Activated naive CD8-positive, alpha-beta T cell treated with anti-CD3 and anti-CD28 coated beads, Interleukin-2, amount 50 U/mL, for 24 hours (primary cell): ENCODE measurements at regions not wholly inside any gene's neighbourhood (a gene's known extent, or its start where the extent isn't known, plus 50 kb on each side); places are given as distances from the start of the nearest gene placed in this dataset.

Experiments
- ATAC-seq: fragments of 150-1000 bp; cut with Tn5 transposase; one replicate; pipeline ENCODE4 v1.10.0; 2021
- DNase-seq: peaks from one replicate; pipeline ENCODE4 v3.0.0; 2021
- H3K27ac Mint-ChIP-seq: one replicate; pipeline ENCODE4 v1.8.0; 2021; ENCODE audit warnings: mild to moderate bottlenecking, mixed read lengths
- H3K27me3 Mint-ChIP-seq: one replicate; pipeline ENCODE4 v1.8.0; 2021; ENCODE audit warnings: mixed read lengths
- H3K36me3 Mint-ChIP-seq: one replicate; pipeline ENCODE4 v1.8.0; 2021; ENCODE audit warnings: low read depth, mixed read lengths
- H3K4me1 Mint-ChIP-seq: one replicate; pipeline ENCODE4 v1.8.0; 2021; ENCODE audit warnings: mixed read lengths
- H3K4me3 Mint-ChIP-seq: one replicate; pipeline ENCODE4 v1.8.0; 2021; ENCODE audit warnings: mild to moderate bottlenecking, moderate library complexity, mixed read lengths
- H3K9me3 Mint-ChIP-seq: one replicate; pipeline ENCODE4 v1.8.0; 2021; ENCODE audit warnings: mixed read lengths

DNA sequence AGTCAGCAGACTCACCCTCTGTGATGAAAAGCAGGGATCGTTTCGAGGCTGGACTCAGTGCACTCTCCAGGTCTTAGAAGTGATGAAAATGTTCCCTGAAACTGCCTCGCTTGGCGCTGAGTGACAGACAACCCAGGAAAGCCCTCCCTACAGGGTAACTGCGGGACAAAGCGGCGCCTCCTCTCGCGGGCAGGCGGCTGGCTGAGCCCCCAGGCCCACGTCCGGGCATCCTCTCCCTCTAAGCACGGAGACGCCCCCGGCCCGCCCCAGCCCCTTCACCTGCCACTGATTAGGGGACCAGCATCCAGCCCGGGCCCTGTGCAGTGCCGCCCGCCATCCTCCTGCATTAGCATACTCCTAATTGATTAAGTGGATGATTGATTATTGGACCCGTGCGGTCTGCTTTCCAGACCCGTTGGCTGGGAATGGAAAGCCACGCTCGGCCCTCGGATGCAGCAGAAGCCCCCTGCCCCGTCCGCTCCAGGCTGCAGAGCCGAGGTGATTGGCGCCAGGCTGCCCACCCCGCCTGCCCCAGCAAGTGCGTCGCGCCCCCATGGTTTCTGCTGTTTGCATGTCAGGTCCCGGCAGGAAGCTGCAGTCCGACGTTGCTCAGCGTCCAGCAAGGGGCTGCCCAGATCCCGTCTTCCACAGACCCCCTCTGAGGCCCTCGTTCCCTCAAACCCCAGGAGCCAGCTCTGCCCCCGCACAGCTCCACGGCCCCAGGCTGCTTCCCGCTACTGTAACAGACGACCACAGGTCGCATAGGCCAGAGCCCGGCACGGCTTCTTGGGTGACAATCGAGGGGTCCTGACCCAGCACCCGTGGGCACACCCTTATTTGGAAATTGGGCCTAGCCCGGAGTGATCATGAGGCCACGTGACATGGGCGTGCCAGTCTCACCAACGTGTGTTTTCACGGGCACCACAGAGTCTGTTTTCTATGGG is 131.6 kb downstream of the DLL1 start:
- ATAC-seq = no peak

DNA sequence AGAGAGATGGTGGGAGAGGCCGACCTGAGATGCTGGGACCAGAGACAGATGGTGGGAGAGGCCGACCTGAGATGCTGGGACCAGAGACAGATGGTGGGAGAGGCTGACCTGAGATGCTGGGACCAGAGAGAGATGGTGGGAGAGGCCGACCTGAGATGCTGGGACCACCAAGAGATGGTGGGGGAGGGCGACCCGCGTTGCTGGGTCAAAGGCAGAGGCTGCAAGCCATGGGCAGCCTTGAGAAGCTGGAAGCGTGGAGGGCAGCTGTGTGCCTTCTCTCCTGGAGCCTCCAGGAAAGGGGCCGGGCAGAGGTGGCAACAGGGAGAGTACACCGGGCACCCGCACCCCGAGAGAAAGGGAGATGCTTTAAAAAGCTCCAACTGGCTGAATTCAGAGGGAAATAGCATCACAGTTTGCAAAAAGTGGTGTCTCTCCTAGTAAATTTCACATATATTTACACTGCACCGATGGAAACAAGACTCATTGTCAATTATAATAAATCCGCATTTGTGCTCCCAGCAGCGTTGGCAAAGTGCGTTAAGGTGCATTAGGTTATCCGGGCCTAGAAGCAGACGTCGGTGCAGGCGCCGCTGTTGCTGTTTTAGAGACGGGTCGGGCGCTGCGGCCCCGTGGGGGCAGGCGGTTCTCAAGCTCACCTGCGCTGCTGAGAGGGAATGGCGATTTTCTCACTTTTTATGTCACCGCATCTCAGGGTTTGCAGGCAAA is 132.4 kb downstream of the DLL1 start:
- ATAC-seq (no peak), DNase-seq (no peak)
- Mint-ChIP-seq H3K9me3 (no peaks in the 10 kb centered on the region), H3K4me1 (peaks cover 7% of the 10 kb centered on the region), H3K4me3 (no peak overlapping the region), H3K27me3 (no peaks in the 10 kb centered on the region), H3K36me3 (no peaks in the 10 kb centered on the region), H3K27ac (no peak overlapping the region)

More for the DNA sequence above, 131.6 kb downstream of the DLL1 start:
- H3K4me1 Mint-ChIP-seq = peaks cover 7% of the 10 kb centered on the region
- DNase-seq = no peak
- H3K36me3 Mint-ChIP-seq = no peaks in the 10 kb centered on the region
- no peak overlapping the region for H3K27ac Mint-ChIP-seq
- H3K27me3 Mint-ChIP-seq = no peaks in the 10 kb centered on the region
- no peaks in the 10 kb centered on the region for H3K9me3 Mint-ChIP-seq
- no peak overlapping the region for H3K4me3 Mint-ChIP-seq

DNA sequence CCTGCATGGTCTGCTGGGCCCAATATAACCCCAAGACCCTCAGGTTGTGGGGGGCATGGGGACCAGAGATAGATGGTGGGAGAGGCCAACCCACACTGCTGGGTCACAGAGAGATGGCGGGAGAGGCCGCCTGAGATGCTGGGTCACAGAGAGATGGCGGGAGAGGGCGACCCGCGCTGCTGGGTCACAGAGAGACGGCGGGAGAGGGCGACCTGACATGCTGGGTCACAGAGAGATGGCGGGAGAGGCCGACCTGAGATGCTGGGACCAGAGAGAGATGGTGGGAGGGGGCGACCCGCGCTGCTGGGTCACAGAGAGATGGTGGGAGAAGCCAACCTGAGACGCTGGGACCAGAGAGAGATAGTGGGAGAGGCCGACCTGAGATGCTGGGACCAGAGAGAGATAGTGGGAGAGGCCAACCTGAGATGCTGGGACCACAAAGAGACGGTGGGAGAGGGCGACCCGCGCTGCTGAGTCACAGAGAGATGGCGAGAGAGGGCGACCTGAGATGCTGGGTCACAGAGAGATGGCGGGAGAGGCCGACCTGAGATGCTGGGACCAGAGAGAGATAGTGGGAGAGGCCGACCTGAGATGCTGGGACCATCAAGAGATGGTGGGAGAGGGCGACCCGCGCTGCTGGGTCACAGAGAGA is 133.2 kb downstream of the DLL1 start:
- ATAC-seq = no peak
- no peak overlapping the region for H3K4me3 Mint-ChIP-seq
- no peak for DNase-seq
- no peak overlapping the region for H3K27ac Mint-ChIP-seq
- no peaks in the 10 kb centered on the region for H3K27me3 Mint-ChIP-seq
- H3K9me3 Mint-ChIP-seq = no peaks in the 10 kb centered on the region
- H3K36me3 Mint-ChIP-seq = no peaks in the 10 kb centered on the region
- H3K4me1 Mint-ChIP-seq = peaks cover 5% of the 10 kb centered on the region

DNA sequence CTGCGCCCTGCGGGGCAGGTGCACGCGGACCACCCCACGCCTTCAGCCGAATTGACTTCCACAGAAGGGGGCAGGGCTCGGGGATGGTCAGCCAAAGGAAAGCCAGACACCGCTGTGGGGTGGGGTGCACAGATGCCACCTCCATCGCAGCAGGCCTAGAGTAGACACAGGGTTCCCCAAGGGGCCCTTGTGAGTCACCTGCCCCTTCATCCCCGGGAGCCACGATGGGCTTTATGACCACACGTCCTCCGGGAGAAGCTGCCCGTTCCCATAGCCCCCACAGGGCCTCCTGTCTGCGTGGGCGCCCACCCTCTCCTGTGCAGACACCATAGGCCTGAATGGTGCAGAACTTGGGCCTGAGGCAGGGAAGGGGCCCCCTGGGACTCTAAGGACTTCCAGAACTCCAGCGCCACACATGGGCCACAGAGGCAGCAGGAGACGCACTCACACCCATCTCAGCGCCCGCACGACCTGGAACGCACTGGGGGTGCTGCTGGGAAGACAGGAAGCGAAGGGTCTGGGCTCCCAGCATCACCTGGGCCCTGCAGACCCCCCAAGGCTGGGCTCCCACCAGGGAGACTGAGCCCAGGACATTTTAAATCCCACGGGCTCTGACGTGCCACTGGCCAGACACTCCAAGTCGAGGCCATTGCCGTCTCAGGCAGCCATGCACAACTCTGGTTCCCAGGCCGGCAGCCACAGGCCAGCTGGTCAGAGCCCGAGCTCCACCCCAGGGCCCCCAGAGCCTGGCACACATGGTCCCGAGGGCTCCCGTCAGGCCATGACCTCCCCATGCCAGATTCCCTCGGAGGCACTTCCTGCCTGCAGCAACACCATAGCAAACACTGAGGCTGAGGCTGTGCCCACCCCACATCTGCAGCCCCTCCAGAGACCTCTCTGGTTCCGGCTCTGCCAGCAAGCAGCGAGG is 134.2 kb downstream of the DLL1 start:
- Mint-ChIP-seq H3K4me1 (peaks cover 10% of the 10 kb centered on the region), H3K9me3 (no peaks in the 10 kb centered on the region), H3K36me3 (no peaks in the 10 kb centered on the region), H3K4me3 (no peak overlapping the region), H3K27ac (no peak overlapping the region), H3K27me3 (peaks cover 6% of the 10 kb centered on the region)
- ATAC-seq = no peak
- no peak for DNase-seq

DNA sequence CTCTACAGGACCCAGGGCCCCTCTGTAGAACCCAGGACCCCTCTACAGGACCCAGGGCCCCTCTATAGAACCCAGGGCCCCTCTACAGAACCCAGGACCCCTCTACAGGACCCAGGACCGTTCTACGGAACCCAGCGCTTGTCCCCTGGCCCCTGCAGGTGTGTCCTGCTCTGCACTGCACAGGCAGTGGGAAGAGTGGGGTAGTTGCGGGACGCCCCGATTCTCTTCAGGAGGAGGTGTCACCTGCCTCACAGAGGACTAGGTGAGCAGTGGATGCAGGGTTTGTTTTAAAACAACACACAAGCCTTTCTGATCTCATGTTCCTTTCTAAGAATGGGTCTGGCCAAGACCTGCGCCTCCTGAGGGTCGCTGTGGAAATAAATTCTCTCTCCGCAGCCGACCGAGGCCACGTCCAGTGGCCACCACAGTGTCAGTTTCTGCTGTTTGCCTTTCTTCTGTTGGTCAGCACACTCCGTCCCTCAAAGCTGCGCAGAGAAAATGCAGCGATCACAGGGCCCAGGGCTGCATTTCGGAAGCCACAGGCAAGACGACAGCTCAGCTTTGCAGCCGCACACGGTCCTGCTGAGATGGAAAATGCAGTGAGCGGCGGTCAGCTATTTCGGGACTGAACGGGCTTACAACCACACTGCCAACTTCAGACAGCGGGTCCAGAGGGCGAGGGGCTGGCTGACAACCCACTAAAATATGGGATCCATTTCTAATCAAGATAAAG is 135.2 kb downstream of the DLL1 start:
- H3K9me3 Mint-ChIP-seq = no peaks in the 10 kb centered on the region
- no peak for DNase-seq
- no peak overlapping the region for H3K4me3 Mint-ChIP-seq
- ATAC-seq = no peak
- no peaks in the 10 kb centered on the region for H3K36me3 Mint-ChIP-seq
- H3K27ac Mint-ChIP-seq = no peak overlapping the region
- peaks cover 10% of the 10 kb centered on the region for H3K27me3 Mint-ChIP-seq
- H3K4me1 Mint-ChIP-seq = peaks cover 17% of the 10 kb centered on the region

DNA sequence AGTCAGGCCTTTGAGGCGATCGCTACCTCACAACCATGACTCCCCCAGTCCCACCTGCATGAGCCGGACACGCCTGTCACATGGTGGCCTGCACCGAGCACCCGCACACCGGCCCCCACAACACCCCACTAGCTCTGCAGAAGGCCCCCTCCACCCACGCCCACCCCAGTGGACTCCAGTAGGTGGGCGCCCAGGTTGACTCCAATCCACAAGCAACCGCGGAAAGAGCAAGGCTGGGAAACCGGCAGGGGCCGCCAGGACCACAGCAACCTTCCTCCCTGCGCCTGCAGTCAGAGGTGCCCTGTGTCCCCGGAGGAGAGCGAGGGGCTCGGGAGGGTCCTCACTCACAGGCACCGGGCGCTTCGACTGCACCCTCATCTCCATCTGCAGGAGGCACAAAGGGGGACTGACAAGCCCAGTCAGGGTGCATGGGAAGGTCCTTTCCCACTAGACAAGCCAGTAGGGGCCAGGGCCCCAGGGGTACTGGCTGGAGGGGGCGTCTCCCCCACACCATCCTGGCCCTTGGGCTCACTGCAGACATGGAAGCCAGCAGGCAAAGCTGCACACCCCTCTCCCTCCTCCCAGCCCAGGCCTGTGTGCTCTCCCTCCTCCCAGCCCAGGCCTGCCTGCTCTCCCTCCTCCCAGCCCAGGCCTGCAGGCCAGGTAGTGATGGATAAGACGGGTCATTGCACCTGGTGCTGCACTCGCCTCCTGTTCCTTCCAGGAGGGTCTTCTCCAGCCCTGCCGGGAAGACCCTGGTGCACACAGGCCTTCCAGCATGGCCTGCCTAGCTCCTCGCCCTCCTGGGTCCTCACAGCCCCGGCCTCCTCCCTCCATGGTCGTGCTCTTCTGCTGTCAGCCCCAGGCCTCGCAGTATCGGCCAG is 137.2 kb downstream of the DLL1 start:
- no peak for ATAC-seq
- peaks cover 10% of the 10 kb centered on the region for H3K27me3 Mint-ChIP-seq

DNA sequence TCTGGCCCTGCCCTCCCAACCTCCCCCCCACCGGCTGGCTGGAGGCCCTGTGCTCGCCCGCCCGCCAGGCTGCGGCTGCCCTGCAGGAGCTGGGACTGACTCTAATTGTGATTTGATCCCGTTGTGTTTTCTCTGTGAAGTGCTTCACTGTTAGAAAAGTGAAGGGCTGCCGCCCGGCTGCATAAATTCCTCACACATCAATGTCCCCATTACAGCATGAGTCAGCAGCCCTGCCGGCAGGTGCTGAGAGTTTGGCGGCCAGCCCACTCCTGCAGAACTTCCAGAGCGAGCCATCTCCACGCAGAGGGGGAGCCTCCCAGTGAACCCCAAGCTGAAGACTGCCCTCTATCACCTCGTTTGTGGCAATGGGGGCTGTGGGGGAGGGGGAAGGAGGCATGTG is 137.9 kb downstream of the DLL1 start:
- ATAC-seq (no peak), DNase-seq (no peak)
- H3K4me1 Mint-ChIP-seq = peaks cover 40% of the 10 kb centered on the region

More for the DNA sequence above, 137.2 kb downstream of the DLL1 start:
- Mint-ChIP-seq H3K36me3 (no peaks in the 10 kb centered on the region), H3K9me3 (no peaks in the 10 kb centered on the region), H3K4me3 (no peak overlapping the region), H3K4me1 (peaks cover 33% of the 10 kb centered on the region), H3K27ac (no peak overlapping the region)
- DNase-seq = no peak

GRCh38 chr6:170152124-170152926 is 138.6 kb downstream of the DLL1 start:
- peaks cover 46% of the 10 kb centered on the region for H3K4me1 Mint-ChIP-seq
- H3K36me3 Mint-ChIP-seq = no peaks in the 10 kb centered on the region
- DNase-seq = no peak
- no peaks in the 10 kb centered on the region for H3K9me3 Mint-ChIP-seq
- peaks cover 10% of the 10 kb centered on the region for H3K27me3 Mint-ChIP-seq
- H3K27ac Mint-ChIP-seq = no peak overlapping the region
- H3K4me3 Mint-ChIP-seq = no peak overlapping the region
- ATAC-seq = no peak

More for the DNA sequence above, 137.9 kb downstream of the DLL1 start:
- Mint-ChIP-seq H3K36me3 (no peaks in the 10 kb centered on the region), H3K27ac (no peak overlapping the region), H3K4me3 (no peak overlapping the region), H3K9me3 (no peaks in the 10 kb centered on the region), H3K27me3 (peaks cover 10% of the 10 kb centered on the region)

- no peak overlapping the region for H3K4me3 Mint-ChIP-seq
- DNase-seq = no peak
- H3K9me3 Mint-ChIP-seq = no peaks in the 10 kb centered on the region
- ATAC-seq = no peak
- no peaks in the 10 kb centered on the region for H3K36me3 Mint-ChIP-seq
- peaks cover 52% of the 10 kb centered on the region for H3K4me1 Mint-ChIP-seq
- no peak overlapping the region for H3K27ac Mint-ChIP-seq
- H3K27me3 Mint-ChIP-seq = peaks cover 10% of the 10 kb centered on the region
Measured at GRCh38 chr6:170151804-170152123, 139.1 kb downstream of the DLL1 start.

DNA sequence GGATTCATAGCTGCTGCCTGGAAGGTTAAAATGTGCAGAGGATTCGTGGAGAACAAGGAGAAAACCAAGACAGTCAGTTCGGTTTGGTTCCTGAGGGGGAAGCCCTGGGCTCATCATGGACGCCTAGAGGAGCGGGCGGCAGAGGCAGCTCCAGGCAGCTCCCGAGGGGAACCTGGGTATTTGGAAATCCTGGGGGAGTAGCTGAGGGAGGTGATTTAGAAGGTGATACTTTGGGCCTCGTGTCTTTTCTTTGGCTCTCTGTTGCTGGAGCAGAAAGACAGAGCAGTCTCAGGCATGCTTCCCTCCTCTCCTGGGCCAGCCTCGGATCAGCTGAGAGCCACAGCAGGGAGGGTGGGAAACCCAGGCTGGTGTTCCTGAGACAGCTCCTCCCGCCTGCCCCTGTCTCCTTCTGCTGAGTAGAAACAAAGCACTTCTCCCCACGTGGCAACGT is 139.5 kb downstream of the DLL1 start:
- Mint-ChIP-seq H3K4me1 (peaks cover 56% of the 10 kb centered on the region), H3K36me3 (no peaks in the 10 kb centered on the region), H3K27me3 (peaks cover 10% of the 10 kb centered on the region), H3K9me3 (no peaks in the 10 kb centered on the region), H3K27ac (no peak overlapping the region), H3K4me3 (no peak overlapping the region)
- ATAC-seq (no peak), DNase-seq (no peak)

GRCh38 chr6:170150590-170150945 is 140.3 kb downstream of the DLL1 start:
- Mint-ChIP-seq H3K4me1 (peaks cover 60% of the 10 kb centered on the region), H3K27ac (no peak overlapping the region), H3K36me3 (peaks cover 2% of the 10 kb centered on the region), H3K4me3 (no peak overlapping the region), H3K9me3 (peaks cover 2% of the 10 kb centered on the region), H3K27me3 (peaks cover 12% of the 10 kb centered on the region)
- no peak for ATAC-seq
- no peak for DNase-seq
